Upper lobe of left lung (tissue), 4 donors: ENCODE measurements at regions not wholly inside any gene's neighbourhood (a gene's known extent, or its start where the extent isn't known, plus 50 kb on each side); places are given as distances from the start of the nearest gene placed in this dataset.

Source experiments
- CTCF ChIP-seq, 6 experiments: fragments of 450-650 bp in 4 of 6; fragments of 200-600 bp in 2 of 6; sonication (generic) in 2 of 6; IDR thresholded peaks; one replicate each; pipeline ENCODE4 v1.5.1; 2016 to 2019; ENCODE audit warnings: antibody characterized with exemption in 6 of 6
- EP300 ChIP-seq, 4 donors: sonication (generic); formaldehyde crosslinking; IDR thresholded peaks; one replicate each; pipeline ENCODE4 v1.5.1; 2017; ENCODE audit warnings: antibody characterized with exemption in 4 of 4, control low read depth in 2 of 4
- POLR2A ChIP-seq, 4 donors: fragments of 450-650 bp; IDR thresholded peaks; one replicate each; pipeline ENCODE4 v1.5.1; 2016 to 2017; ENCODE audit warnings: antibody characterized with exemption in 4 of 4, mild to moderate bottlenecking in 2 of 4
- POLR2AphosphoS5 ChIP-seq, 2 donors: sonication (generic); formaldehyde crosslinking; IDR thresholded peaks; one replicate each; pipeline ENCODE4 v1.5.1; 2017; ENCODE audit warnings: antibody characterized with exemption in 2 of 2

DNA sequence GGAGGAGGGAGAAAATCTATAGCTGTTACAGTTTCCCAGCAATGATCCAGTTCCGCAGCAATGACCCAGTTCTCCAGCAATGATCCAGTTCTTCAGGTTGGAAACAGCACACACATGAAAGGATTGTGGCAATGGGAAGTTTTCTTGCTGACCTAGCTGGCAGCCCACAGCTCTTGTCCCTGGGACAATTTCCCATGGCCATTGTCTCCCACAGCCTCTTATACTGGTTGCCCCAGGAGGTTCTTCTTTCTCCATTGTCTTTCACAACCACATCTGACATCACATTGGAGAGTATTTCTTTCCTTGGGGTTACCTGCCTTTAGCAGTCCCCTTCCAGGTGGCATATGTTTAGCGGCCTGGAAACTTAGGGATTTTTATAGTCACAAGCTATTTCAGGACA, 209.8 kb upstream of the PLEKHG7 start:
- TF ChIP-seq CTCF (IDR thresholded peaks at IDR 0.05) (no peak), POLR2A (IDR thresholded peaks at IDR 0.05) (no peak), POLR2AphosphoS5 (IDR thresholded peaks at IDR 0.05) (no peak), EP300 (IDR thresholded peaks at IDR 0.05) (no peak)
